ENCODE measurements at regions not wholly inside any gene's neighbourhood (a gene's known extent, or its start where the extent isn't known, plus 50 kb on each side); places are given as distances from the start of the nearest gene placed in this dataset.

GRCh38 chr6:14658886-14659561 is 541.5 kb downstream of the CD83 start:
- ATAC-seq (no peak), DNase-seq (ENCODE audit: low spot score) (no peak)
- Histone ChIP-seq H3K4me1 (ENCODE audit: insufficient read depth) (peaks cover 32% of the 10 kb centered on the region), H3K27me3 (ENCODE audit: insufficient read depth) (no peaks in the 10 kb centered on the region), H3K36me3 (ENCODE audit: insufficient read depth) (no peaks in the 10 kb centered on the region; the same call in 1 of the 2 replicates), H3K4me3 (no peak overlapping the region), H4K20me1 (replicated peaks; ENCODE audit: insufficient read depth) (no peaks in the 10 kb centered on the region), H2AFZ (no peak overlapping the region), H3K9me2 (ENCODE audit: insufficient read depth) (no peaks in the 10 kb centered on the region), H3K27ac (ENCODE audit: low read depth) (no peak overlapping the region), H3K4me2 (no peak overlapping the region), H3F3A (replicated peaks; ENCODE audit: low read depth) (no peaks in the 10 kb centered on the region), H3K79me2 (replicated peaks; ENCODE audit: insufficient read depth) (no peaks in the 10 kb centered on the region)
- no peak for TF ChIP-seq STAT1 (IDR thresholded peaks at IDR 0.05; ENCODE audit: unreplicated experiment)
- no peak for TF ChIP-seq ZNF114 (CRISPR knock-in tag; IDR thresholded peaks at IDR 0.05)
- TF ChIP-seq ZNF462 (CRISPR knock-in tag; IDR thresholded peaks at IDR 0.05), result no peak
- TF ChIP-seq, protein P1, sequence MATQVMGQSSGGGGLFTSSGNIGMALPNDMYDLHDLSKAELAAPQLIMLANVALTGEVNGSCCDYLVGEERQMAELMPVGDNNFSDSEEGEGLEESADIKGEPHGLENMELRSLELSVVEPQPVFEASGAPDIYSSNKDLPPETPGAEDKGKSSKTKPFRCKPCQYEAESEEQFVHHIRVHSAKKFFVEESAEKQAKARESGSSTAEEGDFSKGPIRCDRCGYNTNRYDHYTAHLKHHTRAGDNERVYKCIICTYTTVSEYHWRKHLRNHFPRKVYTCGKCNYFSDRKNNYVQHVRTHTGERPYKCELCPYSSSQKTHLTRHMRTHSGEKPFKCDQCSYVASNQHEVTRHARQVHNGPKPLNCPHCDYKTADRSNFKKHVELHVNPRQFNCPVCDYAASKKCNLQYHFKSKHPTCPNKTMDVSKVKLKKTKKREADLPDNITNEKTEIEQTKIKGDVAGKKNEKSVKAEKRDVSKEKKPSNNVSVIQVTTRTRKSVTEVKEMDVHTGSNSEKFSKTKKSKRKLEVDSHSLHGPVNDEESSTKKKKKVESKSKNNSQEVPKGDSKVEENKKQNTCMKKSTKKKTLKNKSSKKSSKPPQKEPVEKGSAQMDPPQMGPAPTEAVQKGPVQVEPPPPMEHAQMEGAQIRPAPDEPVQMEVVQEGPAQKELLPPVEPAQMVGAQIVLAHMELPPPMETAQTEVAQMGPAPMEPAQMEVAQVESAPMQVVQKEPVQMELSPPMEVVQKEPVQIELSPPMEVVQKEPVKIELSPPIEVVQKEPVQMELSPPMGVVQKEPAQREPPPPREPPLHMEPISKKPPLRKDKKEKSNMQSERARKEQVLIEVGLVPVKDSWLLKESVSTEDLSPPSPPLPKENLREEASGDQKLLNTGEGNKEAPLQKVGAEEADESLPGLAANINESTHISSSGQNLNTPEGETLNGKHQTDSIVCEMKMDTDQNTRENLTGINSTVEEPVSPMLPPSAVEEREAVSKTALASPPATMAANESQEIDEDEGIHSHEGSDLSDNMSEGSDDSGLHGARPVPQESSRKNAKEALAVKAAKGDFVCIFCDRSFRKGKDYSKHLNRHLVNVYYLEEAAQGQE (IDR thresholded peaks at IDR 0.05; ENCODE audit: unreplicated experiment), result no peak
- no peak for TF ChIP-seq POLR2AphosphoS5 (IDR thresholded peaks at IDR 0.05; ENCODE audit: low read depth)
- no peak for TF ChIP-seq EZH2 (IDR thresholded peaks at IDR 0.05; ENCODE audit: low read depth, unreplicated experiment)
- no peak for TF ChIP-seq EZH2phosphoT487 (IDR thresholded peaks at IDR 0.05; ENCODE audit: unreplicated experiment)
- TF ChIP-seq NANOG (IDR thresholded peaks at IDR 0.05; ENCODE audit: borderline replicate concordance), result no peak
- TF ChIP-seq, protein P2, sequence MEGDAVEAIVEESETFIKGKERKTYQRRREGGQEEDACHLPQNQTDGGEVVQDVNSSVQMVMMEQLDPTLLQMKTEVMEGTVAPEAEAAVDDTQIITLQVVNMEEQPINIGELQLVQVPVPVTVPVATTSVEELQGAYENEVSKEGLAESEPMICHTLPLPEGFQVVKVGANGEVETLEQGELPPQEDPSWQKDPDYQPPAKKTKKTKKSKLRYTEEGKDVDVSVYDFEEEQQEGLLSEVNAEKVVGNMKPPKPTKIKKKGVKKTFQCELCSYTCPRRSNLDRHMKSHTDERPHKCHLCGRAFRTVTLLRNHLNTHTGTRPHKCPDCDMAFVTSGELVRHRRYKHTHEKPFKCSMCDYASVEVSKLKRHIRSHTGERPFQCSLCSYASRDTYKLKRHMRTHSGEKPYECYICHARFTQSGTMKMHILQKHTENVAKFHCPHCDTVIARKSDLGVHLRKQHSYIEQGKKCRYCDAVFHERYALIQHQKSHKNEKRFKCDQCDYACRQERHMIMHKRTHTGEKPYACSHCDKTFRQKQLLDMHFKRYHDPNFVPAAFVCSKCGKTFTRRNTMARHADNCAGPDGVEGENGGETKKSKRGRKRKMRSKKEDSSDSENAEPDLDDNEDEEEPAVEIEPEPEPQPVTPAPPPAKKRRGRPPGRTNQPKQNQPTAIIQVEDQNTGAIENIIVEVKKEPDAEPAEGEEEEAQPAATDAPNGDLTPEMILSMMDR (conservative IDR thresholded peaks at IDR 0.05; ENCODE audit: low read depth in 2 of 2), result no peak
- no peak for TF ChIP-seq JUNB (IDR thresholded peaks at IDR 0.05; ENCODE audit: unreplicated experiment)
- TF ChIP-seq ETS1 (IDR thresholded peaks at IDR 0.05), result no peak
- TF ChIP-seq CREB1 (CRISPR knock-in tag; IDR thresholded peaks at IDR 0.05; ENCODE audit: low read depth), result no peak
- Mint-ChIP-seq H3K9me3 (no peaks in the 10 kb centered on the region), H3K27me3 (ENCODE audit: insufficient read depth, low read depth, poor library complexity) (peaks cover 2% of the 10 kb centered on the region), H3K4me1 (peaks cover 14% of the 10 kb centered on the region), H3K27ac (no peak overlapping the region), H3K4me3 (no peak overlapping the region), H3K36me3 (ENCODE audit: low read depth) (no peaks in the 10 kb centered on the region)
